WTC11 (cell line): ENCODE measurements at regions not wholly inside any gene's neighbourhood (a gene's known extent, or its start where the extent isn't known, plus 50 kb on each side); places are given as distances from the start of the nearest gene placed in this dataset.

Source experiments
- ATAC-seq: fragments of 200-7000 bp; cut with Tn5 transposase; 2 replicates; pipeline ENCODE4 v1.10.0; 2021; ENCODE audit warnings: mild to moderate bottlenecking, moderate library complexity
- CTCF ChIA-PET: fragments of 300-600 bp; sonication (Branson Sonifier 250); formaldehyde crosslinking; loops from one replicate; lab custom pipeline; 2021; ENCODE audit warnings: antibody characterized with exemption; lab: Charles Lee
- POLR2A ChIA-PET: fragments of 350-600 bp; sonication (Branson Sonifier 250); formaldehyde crosslinking; loops from one replicate; lab custom pipeline; 2021; ENCODE audit warnings: antibody characterized with exemption; lab: Charles Lee
- DNase-seq: peaks from one replicate; pipeline ENCODE4 v3.0.0; 2021; ENCODE audit warnings: low spot score
- H3K27ac Mint-ChIP-seq: 2 replicates; pipeline ENCODE4 v1.8.0; 2021; ENCODE audit warnings: mixed read lengths
- H3K27me3 Mint-ChIP-seq: 2 replicates; pipeline ENCODE4 v1.8.0; 2021; ENCODE audit warnings: low read depth, mild to moderate bottlenecking, moderate library complexity, mixed read lengths
- H3K36me3 Mint-ChIP-seq: 2 replicates; pipeline ENCODE4 v1.8.0; 2021; ENCODE audit warnings: mixed read lengths
- H3K4me1 Mint-ChIP-seq: 2 replicates; pipeline ENCODE4 v1.8.0; 2022; ENCODE audit warnings: mixed read lengths
- H3K4me3 Mint-ChIP-seq: 2 replicates; pipeline ENCODE4 v1.8.0; 2021; ENCODE audit warnings: mild to moderate bottlenecking, moderate library complexity, mixed read lengths
- H3K9me3 Mint-ChIP-seq: 2 replicates; pipeline ENCODE4 v1.8.0; 2021; ENCODE audit warnings: mixed read lengths
- ATF1 ChIP-seq: sonication (generic); formaldehyde crosslinking; IDR thresholded peaks from 2 replicates; pipeline ENCODE4 v1.8.1; 2023; ENCODE audit warnings: mild to moderate bottlenecking, moderate library complexity, missing genetic modification reagents
- ELF4 ChIP-seq: sonication (generic); formaldehyde crosslinking; IDR thresholded peaks from 2 replicates; pipeline ENCODE4 v1.8.1; 2022; ENCODE audit warnings: low read depth, mild to moderate bottlenecking, moderate library complexity, missing genetic modification reagents
- ETV6 ChIP-seq: sonication (generic); formaldehyde crosslinking; IDR thresholded peaks from 2 replicates; pipeline ENCODE4 v1.8.1; 2022; ENCODE audit warnings: mild to moderate bottlenecking, missing genetic modification reagents
- FOXK1 ChIP-seq: sonication (generic); formaldehyde crosslinking; IDR thresholded peaks from 2 replicates; pipeline ENCODE4 v1.8.0; 2022; ENCODE audit warnings: mild to moderate bottlenecking, moderate library complexity, missing genetic modification reagents
- GRHL2 ChIP-seq: fragments of 250-450 bp; sonication (Bioruptor Pico); IDR thresholded peaks from 2 replicates; pipeline ENCODE4 v1.8.0; 2022; ENCODE audit warnings: mild to moderate bottlenecking, moderate library complexity; ENCODE audit not compliant: insufficient replicate concordance, severe bottlenecking
- GTF2I ChIP-seq: fragments of 250-450 bp; sonication (Bioruptor Pico); conservative IDR thresholded peaks from 2 replicates; pipeline ENCODE4 v1.4.0; 2021; ENCODE audit warnings: mild to moderate bottlenecking
- MXD4 ChIP-seq: fragments of 250-450 bp; sonication (Bioruptor Pico); IDR thresholded peaks from 2 replicates; pipeline ENCODE4 v1.8.0; 2021; ENCODE audit warnings: mild to moderate bottlenecking, moderate library complexity, borderline replicate concordance
- NFYB ChIP-seq: sonication (generic); formaldehyde crosslinking; conservative IDR thresholded peaks from 2 replicates; pipeline ENCODE4 v1.8.0; 2022; ENCODE audit warnings: low read depth, missing genetic modification reagents
- ZBTB21 ChIP-seq: sonication (generic); formaldehyde crosslinking; IDR thresholded peaks from 2 replicates; pipeline ENCODE4 v1.8.1; 2023; ENCODE audit warnings: mild to moderate bottlenecking, missing genetic modification reagents, borderline replicate concordance
- ZNF219 ChIP-seq: sonication (generic); formaldehyde crosslinking; IDR thresholded peaks from 2 replicates; pipeline ENCODE4 v1.8.0; 2023; ENCODE audit warnings: missing genetic modification reagents, mild to moderate bottlenecking, borderline replicate concordance
- ZNF232 ChIP-seq: sonication (generic); formaldehyde crosslinking; IDR thresholded peaks from 2 replicates; pipeline ENCODE4 v1.8.0; 2022; ENCODE audit warnings: mild to moderate bottlenecking, missing genetic modification reagents
- ZNF263 ChIP-seq: sonication (generic); formaldehyde crosslinking; IDR thresholded peaks from 2 replicates; pipeline ENCODE4 v1.8.1; 2022; ENCODE audit warnings: low read depth, mild to moderate bottlenecking, moderate library complexity, missing genetic modification reagents
- TF ChIP-seq, protein P1 (sequence below): sonication (generic); formaldehyde crosslinking; IDR thresholded peaks from 2 replicates; pipeline ENCODE4 v1.8.0; 2023; ENCODE audit warnings: missing genetic modification reagents
- TF ChIP-seq, protein P2 (sequence below): sonication (generic); formaldehyde crosslinking; conservative IDR thresholded peaks from 2 replicates; pipeline ENCODE4 v1.8.1; 2023; ENCODE audit warnings: mild to moderate bottlenecking, low read depth, missing genetic modification reagents, moderate library complexity
- TF ChIP-seq, protein P3 (sequence below): sonication (generic); formaldehyde crosslinking; IDR thresholded peaks from 2 replicates; pipeline ENCODE4 v1.8.1; 2022; ENCODE audit warnings: mild to moderate bottlenecking, moderate library complexity, missing genetic modification reagents
- TF ChIP-seq, protein P4 (sequence below): sonication (generic); formaldehyde crosslinking; IDR thresholded peaks from 2 replicates; pipeline ENCODE4 v1.8.1; 2022; ENCODE audit warnings: low read depth, missing genetic modification reagents, borderline replicate concordance
- TF ChIP-seq, protein P5 (sequence below): sonication (generic); formaldehyde crosslinking; IDR thresholded peaks from 2 replicates; pipeline ENCODE4 v1.8.1; 2023; ENCODE audit warnings: mild to moderate bottlenecking, missing genetic modification reagents

DNA sequence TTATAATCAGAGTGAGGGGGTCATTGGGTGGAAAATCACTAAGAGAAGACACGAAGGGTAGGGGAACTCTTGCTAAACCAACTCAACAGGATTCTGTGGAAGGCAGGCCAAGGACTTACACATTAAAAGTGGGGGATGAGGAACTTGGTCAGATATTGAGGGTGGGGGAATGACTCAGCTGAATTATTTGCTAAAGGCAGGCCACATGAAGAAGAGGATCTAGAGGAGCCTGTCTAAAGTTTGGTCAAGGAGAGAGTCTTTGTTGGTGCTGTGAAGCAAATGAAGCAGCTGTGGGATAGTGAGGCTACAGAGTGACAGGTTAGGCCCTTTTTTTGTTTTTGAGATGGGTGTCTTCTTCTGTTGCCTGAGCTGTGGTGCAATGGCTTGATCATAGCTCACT, 63.9 kb upstream of the SPRY4 start:
- ChIA-PET POLR2A (no interaction called here), CTCF (no interaction called here)
- Mint-ChIP-seq H3K36me3 (peaks cover 7% of the 10 kb centered on the region), H3K27ac (0 out of 2 replicates have a peak overlapping the region, but pooled peaks have one; percentile 9), H3K4me1 (peaks cover 45% of the 10 kb centered on the region), H3K4me3 (no peak overlapping the region), H3K9me3 (no peaks in the 10 kb centered on the region), H3K27me3 (peaks cover 2% of the 10 kb centered on the region; the same call in 1 of the 2 replicates)
- ATAC-seq: no peak
- DNase-seq: no peak
- TF ChIP-seq, protein P1, sequence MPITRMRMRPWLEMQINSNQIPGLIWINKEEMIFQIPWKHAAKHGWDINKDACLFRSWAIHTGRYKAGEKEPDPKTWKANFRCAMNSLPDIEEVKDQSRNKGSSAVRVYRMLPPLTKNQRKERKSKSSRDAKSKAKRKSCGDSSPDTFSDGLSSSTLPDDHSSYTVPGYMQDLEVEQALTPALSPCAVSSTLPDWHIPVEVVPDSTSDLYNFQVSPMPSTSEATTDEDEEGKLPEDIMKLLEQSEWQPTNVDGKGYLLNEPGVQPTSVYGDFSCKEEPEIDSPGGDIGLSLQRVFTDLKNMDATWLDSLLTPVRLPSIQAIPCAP: no peak

DNA sequence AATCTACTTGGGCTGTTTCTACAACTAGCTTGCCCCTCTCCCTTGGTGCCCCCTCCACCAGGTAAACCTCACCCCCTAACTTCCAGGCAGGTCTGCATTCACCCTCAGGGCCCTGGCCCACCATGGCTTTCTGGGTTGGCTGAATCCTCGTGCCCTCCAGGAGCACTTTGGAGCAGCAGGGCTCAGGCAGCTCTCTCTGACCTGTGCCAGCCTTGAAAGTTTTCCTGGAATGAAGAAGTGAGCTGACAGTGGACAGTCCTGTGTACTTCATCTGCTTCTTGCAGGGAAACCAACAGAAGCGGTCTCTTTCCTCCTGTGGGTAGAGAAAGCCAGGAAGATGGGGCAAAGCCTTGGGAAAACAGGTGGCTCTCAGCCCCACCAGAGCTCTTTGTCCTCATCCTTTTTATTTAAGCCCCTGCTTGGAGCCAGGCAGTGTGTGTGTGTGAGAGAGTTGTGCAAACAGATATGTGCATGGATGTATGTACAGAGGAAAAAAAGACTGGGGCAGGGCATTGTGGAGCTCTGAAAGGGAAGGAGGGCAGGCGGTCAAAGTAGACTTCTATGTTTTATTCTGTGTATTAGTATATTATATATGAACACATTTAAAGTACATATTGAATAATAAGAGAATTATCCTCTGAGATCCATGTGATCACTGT, 62.3 kb upstream of the SPRY4 start:
- Mint-ChIP-seq H3K27me3 (peaks cover 2% of the 10 kb centered on the region; the same call in 1 of the 2 replicates), H3K4me3 (no peak overlapping the region), H3K27ac (peak overlapping the region; percentile 11; the same call in 1 of the 2 replicates)
- ChIA-PET POLR2A (interaction anchor here (0.6 to 0.8 kb wide), 3 partner anchors 15 to 173 kb away, joined by 3 read pairs; partner anchors contain the start of gene SPRY4), CTCF (interaction anchor here (1.0 to 1.6 kb wide), 4 partner anchors 13 to 326 kb away, joined by 3 to 7 read pairs (median 4); no protein-coding TSS in a partner anchor)
- DNase-seq (no peak), ATAC-seq (no peak)
- no peak for TF ChIP-seq ZBTB21 (CRISPR knock-in tag)
- TF ChIP-seq, all 79 proteins: peak for 0
- H3K36me3 Mint-ChIP-seq: peaks cover 5% of the 10 kb centered on the region
- H3K4me1 Mint-ChIP-seq: peaks cover 52% of the 10 kb centered on the region
- H3K9me3 Mint-ChIP-seq: no peaks in the 10 kb centered on the region

DNA sequence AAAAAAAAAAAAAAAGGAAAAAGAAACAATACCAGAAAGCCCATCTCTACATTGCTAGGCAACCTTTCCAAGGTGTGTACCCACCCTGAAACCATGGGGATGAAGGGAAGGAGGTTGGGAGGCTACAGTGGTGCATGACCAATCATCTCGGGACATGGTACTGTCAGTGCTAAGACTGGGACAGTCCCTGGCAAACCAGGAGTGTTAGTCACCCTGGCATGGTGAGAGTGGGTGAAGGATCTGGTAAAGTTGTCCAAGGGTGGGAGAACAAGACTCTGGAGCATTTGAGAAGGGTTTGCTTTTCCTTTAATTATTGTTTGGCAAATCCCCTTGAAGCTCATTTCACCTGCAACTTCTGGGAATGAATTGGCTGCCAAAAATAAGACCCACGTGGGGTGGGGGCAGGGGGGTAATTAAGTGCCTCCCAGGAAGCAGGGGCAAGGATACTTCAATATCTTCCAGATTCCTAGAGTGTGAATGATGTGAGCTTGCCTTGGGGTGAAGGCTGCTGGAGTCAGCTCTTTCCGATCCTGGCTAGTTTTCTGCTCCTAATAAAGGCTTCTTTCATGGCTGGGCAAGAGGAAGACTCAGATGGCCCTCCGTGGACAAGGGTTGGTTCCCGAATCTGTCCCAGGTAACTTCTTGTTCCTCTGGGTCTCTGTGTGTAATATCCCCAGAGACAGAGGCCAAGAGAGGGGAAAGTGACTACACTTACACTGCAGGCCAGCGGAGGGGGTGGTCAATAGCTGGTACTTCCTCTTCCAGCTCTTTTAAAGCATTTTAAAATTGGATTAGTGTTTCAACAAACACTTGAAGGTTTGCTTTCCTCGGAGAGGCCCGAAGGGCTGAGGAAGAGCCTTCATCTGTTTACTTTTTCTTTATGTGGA, 61.6 kb upstream of the SPRY4 start:
- Mint-ChIP-seq H3K9me3 (no peaks in the 10 kb centered on the region), H3K27ac (peak overlapping the region; percentile 77), H3K4me1 (peaks cover 52% of the 10 kb centered on the region), H3K36me3 (peaks cover 5% of the 10 kb centered on the region), H3K4me3 (no peak overlapping the region), H3K27me3 (peaks cover 2% of the 10 kb centered on the region; the same call in 1 of the 2 replicates)
- ATAC-seq (0 out of 2 replicates have a peak, but pooled peaks have one; percentile 11), DNase-seq (no peak)
- POLR2A ChIA-PET: interaction anchor here (0.6 to 0.8 kb wide), 4 partner anchors 12 to 172 kb away, joined by 3 to 8 read pairs (median 3); partner anchors contain the start of gene SPRY4
- TF ChIP-seq GRHL2 (CRISPR knock-in tag) (no peak), ZNF232 (CRISPR knock-in tag) (no peak), GTF2I (CRISPR knock-in tag) (no peak), ETV6 (CRISPR knock-in tag) (no peak), FOXK1 (CRISPR knock-in tag) (no peak), ATF1 (CRISPR knock-in tag) (no peak), NFYB (no peak)
- CTCF ChIA-PET: interaction anchor here (1.0 to 1.6 kb wide), 4 partner anchors 14 to 327 kb away, joined by 3 to 7 read pairs (median 4); no protein-coding TSS in a partner anchor

DNA sequence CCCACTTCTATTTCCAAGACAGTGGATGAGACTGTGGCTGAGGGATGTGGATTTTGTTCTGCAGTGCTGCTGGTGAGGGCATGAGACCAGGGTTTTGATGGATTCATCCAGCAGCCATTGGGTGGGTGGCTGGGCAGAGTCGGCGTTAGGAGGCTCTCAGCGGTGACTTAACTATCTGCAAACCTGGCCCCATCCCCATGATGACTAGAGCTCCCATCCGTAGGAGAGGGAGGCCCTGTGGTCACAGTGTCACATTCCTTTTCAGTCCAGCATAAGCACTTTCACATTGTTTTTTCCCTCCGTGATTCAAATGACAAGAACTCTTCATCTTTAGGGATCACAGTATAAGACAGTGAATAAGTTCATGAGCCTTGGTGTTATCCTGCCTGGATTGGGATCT, 60.4 kb upstream of the SPRY4 start:
- no peak for DNase-seq
- Mint-ChIP-seq H3K27ac (no peak overlapping the region), H3K4me1 (peaks cover 40% of the 10 kb centered on the region), H3K27me3 (peaks cover 2% of the 10 kb centered on the region; the same call in 1 of the 2 replicates), H3K9me3 (no peaks in the 10 kb centered on the region), H3K4me3 (no peak overlapping the region), H3K36me3 (peaks cover 5% of the 10 kb centered on the region)
- ChIA-PET POLR2A (interaction anchor here (0.7 kb wide), 1 partner anchor 13 kb away, joined by 8 read pairs; no protein-coding TSS in a partner anchor), CTCF (no interaction called here)
- no peak for ATAC-seq
- TF ChIP-seq ZNF219 (CRISPR knock-in tag): no peak
- TF ChIP-seq, protein P2, sequence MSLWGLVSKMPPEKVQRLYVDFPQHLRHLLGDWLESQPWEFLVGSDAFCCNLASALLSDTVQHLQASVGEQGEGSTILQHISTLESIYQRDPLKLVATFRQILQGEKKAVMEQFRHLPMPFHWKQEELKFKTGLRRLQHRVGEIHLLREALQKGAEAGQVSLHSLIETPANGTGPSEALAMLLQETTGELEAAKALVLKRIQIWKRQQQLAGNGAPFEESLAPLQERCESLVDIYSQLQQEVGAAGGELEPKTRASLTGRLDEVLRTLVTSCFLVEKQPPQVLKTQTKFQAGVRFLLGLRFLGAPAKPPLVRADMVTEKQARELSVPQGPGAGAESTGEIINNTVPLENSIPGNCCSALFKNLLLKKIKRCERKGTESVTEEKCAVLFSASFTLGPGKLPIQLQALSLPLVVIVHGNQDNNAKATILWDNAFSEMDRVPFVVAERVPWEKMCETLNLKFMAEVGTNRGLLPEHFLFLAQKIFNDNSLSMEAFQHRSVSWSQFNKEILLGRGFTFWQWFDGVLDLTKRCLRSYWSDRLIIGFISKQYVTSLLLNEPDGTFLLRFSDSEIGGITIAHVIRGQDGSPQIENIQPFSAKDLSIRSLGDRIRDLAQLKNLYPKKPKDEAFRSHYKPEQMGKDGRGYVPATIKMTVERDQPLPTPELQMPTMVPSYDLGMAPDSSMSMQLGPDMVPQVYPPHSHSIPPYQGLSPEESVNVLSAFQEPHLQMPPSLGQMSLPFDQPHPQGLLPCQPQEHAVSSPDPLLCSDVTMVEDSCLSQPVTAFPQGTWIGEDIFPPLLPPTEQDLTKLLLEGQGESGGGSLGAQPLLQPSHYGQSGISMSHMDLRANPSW (CRISPR knock-in tag): no peak
- TF ChIP-seq ZNF232 (CRISPR knock-in tag): no peak
- no peak for TF ChIP-seq ATF1 (CRISPR knock-in tag)
- TF ChIP-seq, protein P3, sequence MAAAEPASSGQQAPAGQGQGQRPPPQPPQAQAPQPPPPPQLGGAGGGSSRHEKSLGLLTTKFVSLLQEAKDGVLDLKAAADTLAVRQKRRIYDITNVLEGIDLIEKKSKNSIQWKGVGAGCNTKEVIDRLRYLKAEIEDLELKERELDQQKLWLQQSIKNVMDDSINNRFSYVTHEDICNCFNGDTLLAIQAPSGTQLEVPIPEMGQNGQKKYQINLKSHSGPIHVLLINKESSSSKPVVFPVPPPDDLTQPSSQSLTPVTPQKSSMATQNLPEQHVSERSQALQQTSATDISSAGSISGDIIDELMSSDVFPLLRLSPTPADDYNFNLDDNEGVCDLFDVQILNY: no peak
- TF ChIP-seq, protein P4, sequence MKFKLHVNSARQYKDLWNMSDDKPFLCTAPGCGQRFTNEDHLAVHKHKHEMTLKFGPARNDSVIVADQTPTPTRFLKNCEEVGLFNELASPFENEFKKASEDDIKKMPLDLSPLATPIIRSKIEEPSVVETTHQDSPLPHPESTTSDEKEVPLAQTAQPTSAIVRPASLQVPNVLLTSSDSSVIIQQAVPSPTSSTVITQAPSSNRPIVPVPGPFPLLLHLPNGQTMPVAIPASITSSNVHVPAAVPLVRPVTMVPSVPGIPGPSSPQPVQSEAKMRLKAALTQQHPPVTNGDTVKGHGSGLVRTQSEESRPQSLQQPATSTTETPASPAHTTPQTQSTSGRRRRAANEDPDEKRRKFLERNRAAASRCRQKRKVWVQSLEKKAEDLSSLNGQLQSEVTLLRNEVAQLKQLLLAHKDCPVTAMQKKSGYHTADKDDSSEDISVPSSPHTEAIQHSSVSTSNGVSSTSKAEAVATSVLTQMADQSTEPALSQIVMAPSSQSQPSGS: no peak
- TF ChIP-seq ZNF263: no peak
- no peak for TF ChIP-seq ELF4 (CRISPR knock-in tag)
- TF ChIP-seq, protein P5, sequence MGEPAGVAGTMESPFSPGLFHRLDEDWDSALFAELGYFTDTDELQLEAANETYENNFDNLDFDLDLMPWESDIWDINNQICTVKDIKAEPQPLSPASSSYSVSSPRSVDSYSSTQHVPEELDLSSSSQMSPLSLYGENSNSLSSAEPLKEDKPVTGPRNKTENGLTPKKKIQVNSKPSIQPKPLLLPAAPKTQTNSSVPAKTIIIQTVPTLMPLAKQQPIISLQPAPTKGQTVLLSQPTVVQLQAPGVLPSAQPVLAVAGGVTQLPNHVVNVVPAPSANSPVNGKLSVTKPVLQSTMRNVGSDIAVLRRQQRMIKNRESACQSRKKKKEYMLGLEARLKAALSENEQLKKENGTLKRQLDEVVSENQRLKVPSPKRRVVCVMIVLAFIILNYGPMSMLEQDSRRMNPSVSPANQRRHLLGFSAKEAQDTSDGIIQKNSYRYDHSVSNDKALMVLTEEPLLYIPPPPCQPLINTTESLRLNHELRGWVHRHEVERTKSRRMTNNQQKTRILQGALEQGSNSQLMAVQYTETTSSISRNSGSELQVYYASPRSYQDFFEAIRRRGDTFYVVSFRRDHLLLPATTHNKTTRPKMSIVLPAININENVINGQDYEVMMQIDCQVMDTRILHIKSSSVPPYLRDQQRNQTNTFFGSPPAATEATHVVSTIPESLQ (CRISPR knock-in tag): no peak
- TF ChIP-seq MXD4: no peak
